Posterior vena cava (tissue), 2 donors: ENCODE measurements at regions not wholly inside any gene's neighbourhood (a gene's known extent, or its start where the extent isn't known, plus 50 kb on each side); places are given as distances from the start of the nearest gene placed in this dataset.
"Not testable (repeated sequence)": the region's sequence is repeated elsewhere in the genome, so short reads cannot be mapped to it uniquely, and the experiment has no call there.

ENCODE experiments used
- DNase-seq: peaks from one replicate; pipeline ENCODE4 v3.0.0-alpha.2; 2020; ENCODE audit warnings: low spot score
- intact Hi-C, 2 donors: fragments of 100-400 bp; cut with DNase I; formaldehyde crosslinking; loops; one replicate each; pipeline versions ENCODE4 v1.14.1 to v1.14.2; 2022 to 2023
- donor health status: DM: yes; HTN: yes; CAD: no.
- donor health status: DM: yes; HTN: yes; CAD: no.

- DNase-seq: no peak
- intact Hi-C loops: no loop called here
These were observed 149.0 kb upstream of the WWC1 start for GRCh38 chr5:168142402-168142801.

GRCh38 chr5:168143521-168143920 lies 147.9 kb upstream of the WWC1 start:
- DNase-seq: not testable (repeated sequence)

GRCh38 chr5:168147106-168147505 lies 144.3 kb upstream of the WWC1 start:
- DNase-seq: no peak
- intact Hi-C loops: no loop called here

More at GRCh38 chr5:168143521-168143920, 147.9 kb upstream of the WWC1 start:
- intact Hi-C loops: not testable (repeated sequence)

- DNase-seq: no peak
- intact Hi-C loops: no loop called here
These were observed 143.7 kb upstream of the WWC1 start for GRCh38 chr5:168147568-168148360.

- intact Hi-C loops: no loop called here
- no peak for DNase-seq
These were observed 140.4 kb upstream of the WWC1 start for GRCh38 chr5:168151041-168151440.

- no peak for DNase-seq
- intact Hi-C loops: no loop called here
These were observed 138.8 kb upstream of the WWC1 start for GRCh38 chr5:168152660-168153059.

- no peak for DNase-seq
- intact Hi-C loops: no loop called here
These were observed 138.1 kb upstream of the WWC1 start for GRCh38 chr5:168153263-168153875.

- no peak for DNase-seq
- intact Hi-C loops: no loop called here
These were observed 137.6 kb upstream of the WWC1 start for GRCh38 chr5:168153876-168154270.

GRCh38 chr5:168155585-168155984 lies 135.9 kb upstream of the WWC1 start:
- no peak for DNase-seq
- intact Hi-C loops: no loop called here

GRCh38 chr5:168156170-168156569 lies 135.3 kb upstream of the WWC1 start:
- intact Hi-C loops: no loop called here
- DNase-seq: no peak

GRCh38 chr5:168157141-168157540 lies 134.3 kb upstream of the WWC1 start:
- intact Hi-C loops: no loop called here
- DNase-seq: no peak

- DNase-seq: no peak
- intact Hi-C loops: no loop called here
These were observed 132.0 kb upstream of the WWC1 start for GRCh38 chr5:168159425-168159824.

- DNase-seq: no peak
- intact Hi-C loops: no loop called here
These were observed 129.0 kb upstream of the WWC1 start for GRCh38 chr5:168162464-168162863.

GRCh38 chr5:168163966-168164365 lies 127.5 kb upstream of the WWC1 start:
- DNase-seq: no peak
- intact Hi-C loops: no loop called here

GRCh38 chr5:168165221-168165914 lies 126.1 kb upstream of the WWC1 start:
- DNase-seq: no peak
- intact Hi-C loops: no loop called here

GRCh38 chr5:168165977-168166376 lies 125.5 kb upstream of the WWC1 start:
- DNase-seq: no peak
- intact Hi-C loops: no loop called here

- DNase-seq: no peak
- intact Hi-C loops: no loop called here
These were observed 124.1 kb upstream of the WWC1 start for GRCh38 chr5:168167338-168167737.

GRCh38 chr5:168168978-168169698 lies 122.3 kb upstream of the WWC1 start:
- no peak for DNase-seq
- intact Hi-C loops: no loop called here

GRCh38 chr5:168169791-168170190 lies 121.7 kb upstream of the WWC1 start:
- intact Hi-C loops: no loop called here
- no peak for DNase-seq
